Activated naive CD8-positive, alpha-beta T cell treated with anti-CD3 and anti-CD28 coated beads, Interleukin-2, amount 10 ng/mL, durations not matched to agents 7 days and 5 days (primary cell): ENCODE measurements at regions not wholly inside any gene's neighbourhood (a gene's known extent, or its start where the extent isn't known, plus 50 kb on each side); places are given as distances from the start of the nearest gene placed in this dataset.

ENCODE experiments used
- ATAC-seq: fragments of 150-1000 bp; cut with Tn5 transposase; one replicate; pipeline ENCODE4 v1.10.0; 2021; ENCODE audit warnings: low read depth, moderate library complexity
- POLR2A ChIA-PET: fragments of 350-600 bp; sonication (Branson Sonifier 250); formaldehyde crosslinking; loops from one replicate; lab custom pipeline; 2021; ENCODE audit warnings: antibody characterized with exemption; lab: Charles Lee
- DNase-seq: peaks from one replicate; pipeline ENCODE4 v3.0.0; 2021
- H3K27ac Mint-ChIP-seq: one replicate; pipeline ENCODE4 v1.8.0; 2022; ENCODE audit warnings: mild to moderate bottlenecking, mixed read lengths
- H3K27me3 Mint-ChIP-seq: one replicate; pipeline ENCODE4 v1.8.0; 2022; ENCODE audit warnings: mild to moderate bottlenecking, moderate library complexity, mixed read lengths
- H3K36me3 Mint-ChIP-seq: one replicate; pipeline ENCODE4 v1.8.0; 2021; ENCODE audit warnings: mild to moderate bottlenecking, mixed read lengths
- H3K4me1 Mint-ChIP-seq: one replicate; pipeline ENCODE4 v1.8.0; 2021; ENCODE audit warnings: mixed read lengths
- H3K4me3 Mint-ChIP-seq: one replicate; pipeline ENCODE4 v1.8.0; 2022; ENCODE audit warnings: mild to moderate bottlenecking, moderate library complexity, mixed read lengths
- H3K9me3 Mint-ChIP-seq: one replicate; pipeline ENCODE4 v1.8.0; 2021; ENCODE audit warnings: mixed read lengths

DNA sequence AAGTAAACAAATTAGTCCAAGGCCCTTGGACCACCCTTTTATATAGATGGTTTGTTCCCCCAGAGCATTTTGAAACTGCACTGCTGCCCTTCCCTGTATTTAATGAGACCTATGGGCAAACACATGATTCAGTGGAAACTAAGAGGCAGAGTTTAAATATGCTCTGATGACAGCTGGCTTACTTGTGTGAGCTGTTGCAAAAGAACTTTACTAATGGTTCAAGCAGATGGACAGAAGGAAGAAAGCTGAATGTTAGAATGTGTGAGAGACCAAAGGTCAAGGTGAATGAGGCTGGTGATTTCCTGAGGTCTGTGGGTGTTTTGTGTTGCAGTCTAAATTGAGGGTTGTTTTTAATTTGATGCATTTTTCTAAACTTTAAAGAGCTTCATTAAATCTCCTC is 123.0 kb upstream of the CEP162 start:
- POLR2A ChIA-PET = no interaction called here
- Mint-ChIP-seq H3K27ac (no peak overlapping the region), H3K27me3 (no peaks in the 10 kb centered on the region), H3K36me3 (no peaks in the 10 kb centered on the region), H3K9me3 (no peaks in the 10 kb centered on the region), H3K4me3 (no peak overlapping the region), H3K4me1 (no peaks in the 10 kb centered on the region)
- no peak for ATAC-seq
- DNase-seq = no peak

DNA sequence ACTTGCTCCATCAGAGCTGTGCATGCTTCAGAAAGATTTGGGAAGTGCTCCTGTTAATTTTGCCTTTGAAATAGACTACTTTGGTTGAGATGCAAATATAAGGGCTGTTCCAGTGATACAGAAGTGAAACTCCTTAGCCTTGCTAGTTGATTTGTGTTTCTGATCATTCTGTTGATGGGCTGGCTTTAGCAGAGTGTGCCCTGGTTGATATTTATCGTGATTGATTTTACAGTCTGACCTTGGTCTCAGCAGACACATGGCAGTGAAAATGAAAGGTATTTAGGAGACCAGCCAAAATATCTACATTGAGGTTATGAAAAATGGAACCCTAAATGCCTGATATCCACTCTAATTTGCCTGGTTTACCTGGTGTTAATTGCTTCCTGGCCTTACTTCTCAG is 122.1 kb upstream of the CEP162 start:
- no peaks in the 10 kb centered on the region for H3K36me3 Mint-ChIP-seq
- H3K27ac Mint-ChIP-seq = no peak overlapping the region
- DNase-seq = no peak
- no peaks in the 10 kb centered on the region for H3K27me3 Mint-ChIP-seq
- no peaks in the 10 kb centered on the region for H3K4me1 Mint-ChIP-seq
- no peak overlapping the region for H3K4me3 Mint-ChIP-seq
- ATAC-seq = no peak
- POLR2A ChIA-PET = no interaction called here
- no peaks in the 10 kb centered on the region for H3K9me3 Mint-ChIP-seq

DNA sequence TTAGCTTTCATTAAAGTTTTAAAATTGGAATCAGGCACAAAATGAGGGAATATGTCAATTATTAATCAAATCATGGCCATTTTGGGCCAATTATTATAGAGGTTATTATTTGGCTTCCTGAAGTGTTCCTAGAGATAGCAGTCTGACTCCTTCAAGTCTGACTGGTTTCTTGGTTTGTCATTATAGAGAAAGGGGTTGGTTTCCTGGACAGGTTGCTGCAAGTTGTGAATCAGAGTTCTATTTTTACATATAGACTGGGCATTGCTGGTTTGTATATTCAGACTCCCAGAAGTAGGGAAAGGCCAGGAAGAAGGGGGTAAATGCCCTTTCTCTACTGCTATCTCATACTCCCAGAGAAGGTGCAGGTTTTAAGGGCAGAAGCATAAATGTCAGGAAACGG is 121.4 kb upstream of the CEP162 start:
- DNase-seq = no peak
- H3K27ac Mint-ChIP-seq = no peak overlapping the region

DNA sequence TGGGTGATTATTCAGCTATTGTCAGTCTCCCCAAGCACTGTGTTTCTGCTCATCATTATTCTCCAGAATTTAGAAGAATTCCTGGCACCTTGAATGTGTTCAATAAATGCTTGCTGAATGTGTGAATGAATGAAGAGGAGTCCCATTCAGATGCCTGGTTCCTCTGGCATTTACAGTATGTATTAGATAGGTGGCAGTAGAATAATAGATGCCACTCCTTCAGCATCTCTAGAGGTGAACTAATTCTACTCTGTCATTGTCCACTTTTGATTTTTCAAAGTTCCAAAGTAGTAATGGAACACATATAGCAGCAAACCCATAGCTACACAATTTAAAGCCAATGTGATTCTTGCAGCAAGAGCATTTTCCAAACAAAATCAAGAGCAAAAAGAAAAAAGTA is 118.9 kb upstream of the CEP162 start:
- no peak for ATAC-seq
- Mint-ChIP-seq H3K36me3 (no peaks in the 10 kb centered on the region), H3K9me3 (no peaks in the 10 kb centered on the region), H3K4me3 (no peak overlapping the region), H3K4me1 (no peaks in the 10 kb centered on the region), H3K27ac (no peak overlapping the region), H3K27me3 (no peaks in the 10 kb centered on the region)
- POLR2A ChIA-PET = no interaction called here
- DNase-seq = no peak

More for the DNA sequence above, 121.4 kb upstream of the CEP162 start:
- Mint-ChIP-seq H3K4me3 (no peak overlapping the region), H3K9me3 (no peaks in the 10 kb centered on the region), H3K4me1 (no peaks in the 10 kb centered on the region), H3K27me3 (no peaks in the 10 kb centered on the region), H3K36me3 (no peaks in the 10 kb centered on the region)
- no peak for ATAC-seq
- POLR2A ChIA-PET = no interaction called here

DNA sequence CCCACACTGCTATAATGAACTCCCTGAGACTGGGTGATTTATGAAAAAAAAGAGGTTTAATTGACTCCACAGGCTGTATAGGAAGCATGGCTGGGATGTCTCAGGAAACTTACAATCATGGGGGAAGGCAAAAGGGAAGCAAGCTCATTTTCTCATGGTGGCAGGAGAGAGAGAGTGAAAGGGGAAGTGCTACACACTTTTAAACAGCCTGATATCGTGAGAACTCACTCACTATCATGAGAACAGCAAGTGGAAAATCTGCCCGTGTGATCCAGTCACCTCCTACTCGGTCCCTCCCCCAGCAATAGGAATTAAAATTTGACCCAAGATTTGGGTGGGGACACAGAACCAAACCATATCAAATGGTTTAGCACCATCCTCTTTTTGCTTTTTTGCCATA is 116.6 kb upstream of the CEP162 start:
- Mint-ChIP-seq H3K4me1 (no peaks in the 10 kb centered on the region), H3K9me3 (peaks cover 1% of the 10 kb centered on the region), H3K27me3 (no peaks in the 10 kb centered on the region), H3K27ac (no peak overlapping the region), H3K4me3 (no peak overlapping the region), H3K36me3 (no peaks in the 10 kb centered on the region)
- no peak for ATAC-seq
- no peak for DNase-seq
- POLR2A ChIA-PET = no interaction called here

DNA sequence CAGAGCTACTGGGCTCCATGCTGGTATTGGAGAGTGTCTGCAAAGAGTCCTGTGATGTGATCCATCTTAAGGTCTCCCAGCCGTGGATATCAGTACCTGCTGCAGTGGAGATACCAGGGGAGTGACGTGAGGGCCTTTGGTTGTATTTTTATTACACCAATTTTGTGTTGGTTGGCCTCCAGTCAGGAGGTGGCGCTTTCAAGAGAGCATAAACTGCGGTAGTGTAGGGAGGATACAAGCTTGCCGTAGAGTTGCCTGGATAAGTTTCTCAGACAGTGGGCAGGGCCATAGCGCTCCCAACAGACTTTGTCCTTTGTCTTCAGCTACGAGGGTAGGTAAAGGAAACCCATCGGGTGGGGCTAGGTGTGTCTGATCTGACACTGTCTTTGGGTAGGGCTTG is 113.0 kb upstream of the CEP162 start:
- POLR2A ChIA-PET = no interaction called here
- H3K9me3 Mint-ChIP-seq = peaks cover 3% of the 10 kb centered on the region
- no peak for ATAC-seq
- DNase-seq = no peak
- H3K4me3 Mint-ChIP-seq = no peak overlapping the region
- H3K4me1 Mint-ChIP-seq = no peaks in the 10 kb centered on the region
- H3K27me3 Mint-ChIP-seq = no peaks in the 10 kb centered on the region
- H3K27ac Mint-ChIP-seq = no peak overlapping the region
- H3K36me3 Mint-ChIP-seq = no peaks in the 10 kb centered on the region

DNA sequence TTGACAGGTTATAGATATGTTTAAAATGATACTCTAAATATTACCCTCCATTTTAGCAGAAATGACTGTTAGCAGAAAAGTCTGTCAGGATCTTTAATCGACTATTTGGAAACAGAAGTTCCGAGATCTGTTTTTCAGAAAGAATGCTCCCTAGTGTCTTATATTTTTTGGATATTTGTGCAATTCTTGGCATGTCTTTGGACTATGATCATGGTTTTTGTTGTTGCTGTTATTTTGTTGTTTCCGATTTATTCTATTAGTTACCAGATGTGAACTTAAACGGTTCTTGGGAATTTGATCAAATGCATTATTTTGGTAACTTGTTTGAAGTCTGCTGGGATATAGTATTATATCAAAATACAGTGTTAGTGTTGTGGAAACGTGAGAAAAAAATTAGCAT is 106.4 kb upstream of the CEP162 start:
- POLR2A ChIA-PET = no interaction called here
- no peaks in the 10 kb centered on the region for H3K4me1 Mint-ChIP-seq

DNA sequence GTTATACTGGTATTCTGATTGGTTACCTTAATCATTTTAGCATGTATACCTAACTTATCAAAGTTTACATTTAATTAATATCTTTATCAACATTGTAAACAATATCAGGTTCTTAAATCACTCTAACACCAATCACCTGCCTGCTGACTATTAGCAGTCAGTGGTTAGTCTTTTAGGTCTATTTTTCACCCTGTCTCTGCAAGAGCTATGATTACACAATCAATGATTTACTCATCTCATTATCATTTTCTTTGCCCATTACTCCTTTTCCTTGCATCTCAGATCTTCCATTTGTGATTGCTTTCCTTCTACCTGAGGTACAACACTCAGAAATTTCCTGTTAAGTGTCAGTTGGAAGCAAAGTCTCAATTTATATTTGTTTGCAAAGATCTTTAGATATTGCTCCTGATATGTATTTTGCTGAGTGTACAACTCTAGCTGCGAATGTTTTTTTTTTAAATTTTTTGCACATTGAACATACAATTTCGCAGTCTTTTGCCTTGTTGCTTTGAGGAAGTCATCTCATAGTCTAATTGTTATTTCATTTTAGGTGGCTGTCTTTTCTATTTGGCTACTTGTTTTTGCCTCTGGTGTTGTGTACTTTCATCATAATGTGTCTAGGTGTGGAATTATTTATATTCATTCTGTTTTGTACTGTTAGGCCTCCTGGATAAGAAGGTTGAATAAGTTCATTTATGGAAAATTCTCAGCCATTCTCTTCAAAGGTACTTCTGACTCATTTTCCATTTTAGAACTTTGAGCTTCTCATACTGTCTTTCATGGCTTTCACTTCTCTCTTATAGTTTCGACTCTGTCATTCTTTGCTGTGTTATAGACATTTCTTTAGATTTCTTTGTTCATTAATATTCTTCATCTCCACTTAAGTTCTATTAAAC is 104.9 kb upstream of the CEP162 start:
- POLR2A ChIA-PET = no interaction called here
- Mint-ChIP-seq H3K27ac (no peak overlapping the region), H3K4me1 (no peaks in the 10 kb centered on the region), H3K4me3 (no peak overlapping the region), H3K9me3 (peaks cover 1% of the 10 kb centered on the region), H3K36me3 (no peaks in the 10 kb centered on the region), H3K27me3 (peaks cover 3% of the 10 kb centered on the region)
- ATAC-seq (no peak), DNase-seq (no peak)

More for the DNA sequence above, 106.4 kb upstream of the CEP162 start:
- Mint-ChIP-seq H3K27me3 (peaks cover 3% of the 10 kb centered on the region), H3K4me3 (no peak overlapping the region), H3K36me3 (no peaks in the 10 kb centered on the region), H3K9me3 (peaks cover 1% of the 10 kb centered on the region), H3K27ac (no peak overlapping the region)
- DNase-seq = no peak
- ATAC-seq = no peak

DNA sequence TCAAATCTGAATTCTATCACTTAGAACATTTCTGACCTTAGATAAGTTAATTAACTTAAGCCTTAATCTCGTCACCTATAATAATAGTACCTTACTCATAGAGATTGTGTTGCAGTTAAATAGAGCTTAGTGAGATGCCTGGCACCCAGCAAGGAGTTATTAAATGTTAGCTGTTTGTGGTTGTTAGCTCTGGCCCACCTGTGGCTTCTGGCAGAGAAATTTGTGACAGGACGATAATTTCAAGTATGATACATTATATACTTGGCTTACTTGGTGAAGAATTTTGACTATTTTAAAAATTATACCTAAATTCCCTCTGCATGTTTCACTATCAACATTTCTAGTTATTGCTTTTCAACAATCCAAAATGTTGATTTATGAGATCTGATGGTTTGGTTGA is 102.9 kb upstream of the CEP162 start:
- ATAC-seq (no peak), DNase-seq (no peak)
- Mint-ChIP-seq H3K27me3 (peaks cover 3% of the 10 kb centered on the region), H3K9me3 (no peaks in the 10 kb centered on the region), H3K4me1 (no peaks in the 10 kb centered on the region), H3K36me3 (no peaks in the 10 kb centered on the region), H3K27ac (no peak overlapping the region), H3K4me3 (no peak overlapping the region)
- POLR2A ChIA-PET = no interaction called here

DNA sequence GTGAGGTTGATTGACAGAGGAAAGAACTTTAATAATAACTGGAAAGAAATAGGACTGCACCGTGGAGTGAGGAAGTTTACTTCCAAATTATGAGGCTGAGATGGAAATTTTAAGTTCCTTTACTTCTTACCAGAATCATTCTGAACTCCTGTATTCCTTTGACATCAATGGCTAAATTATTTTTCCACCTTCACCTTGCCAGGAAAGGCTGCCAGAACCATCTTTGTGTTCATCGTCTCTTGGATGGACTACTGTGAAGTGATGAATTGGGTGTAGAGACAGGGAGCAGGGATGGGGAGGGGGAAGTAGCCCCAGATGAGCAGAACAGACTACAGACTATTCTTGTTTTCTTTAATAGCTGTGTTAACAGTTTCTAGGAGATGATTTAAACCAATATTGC is 102.1 kb upstream of the CEP162 start:
- Mint-ChIP-seq H3K27me3 (peaks cover 3% of the 10 kb centered on the region), H3K27ac (no peak overlapping the region), H3K9me3 (no peaks in the 10 kb centered on the region), H3K4me1 (no peaks in the 10 kb centered on the region), H3K4me3 (no peak overlapping the region), H3K36me3 (no peaks in the 10 kb centered on the region)
- ATAC-seq = no peak
- no peak for DNase-seq
- POLR2A ChIA-PET = no interaction called here

DNA sequence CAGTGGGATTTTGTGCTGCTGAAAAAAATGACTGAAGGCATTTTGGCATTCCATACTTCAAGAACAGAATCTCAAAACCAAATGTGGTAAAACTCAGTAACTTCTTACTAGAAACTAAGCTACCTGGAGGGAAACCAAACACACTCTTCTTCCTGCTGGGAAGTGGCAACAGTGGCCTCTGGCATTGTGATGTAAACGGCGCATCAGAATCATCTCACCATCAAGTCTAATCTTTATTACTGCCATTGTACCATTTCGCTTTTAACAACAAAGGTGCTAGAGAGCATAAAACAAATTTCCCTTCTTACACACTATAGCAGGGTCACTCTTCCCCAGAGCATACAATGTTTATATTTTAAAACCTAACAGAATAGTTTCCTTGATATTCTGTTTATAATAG is 101.6 kb upstream of the CEP162 start:
- Mint-ChIP-seq H3K27ac (no peak overlapping the region), H3K27me3 (peaks cover 3% of the 10 kb centered on the region)

DNA sequence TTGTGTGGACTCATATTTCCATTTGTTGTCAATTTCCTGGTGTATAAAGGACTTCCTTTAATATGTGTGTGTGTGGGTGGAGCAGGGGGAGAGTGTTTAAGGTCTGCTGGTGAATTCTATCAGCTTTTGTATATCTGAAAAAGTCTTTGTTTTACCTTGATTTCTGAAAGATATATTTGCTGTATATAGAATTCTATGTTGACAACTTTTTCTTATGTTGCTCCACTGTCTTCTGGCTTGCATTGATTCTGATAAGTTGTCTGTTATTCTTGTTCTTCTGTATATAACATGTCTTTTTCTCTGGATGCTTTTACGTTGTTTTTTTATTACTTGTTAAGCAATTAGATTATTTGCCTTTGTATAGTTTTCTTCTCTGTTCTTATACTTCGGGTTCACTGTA is 90.0 kb upstream of the CEP162 start:
- POLR2A ChIA-PET = no interaction called here
- H3K4me1 Mint-ChIP-seq = no peaks in the 10 kb centered on the region

More for the DNA sequence above, 101.6 kb upstream of the CEP162 start:
- Mint-ChIP-seq H3K36me3 (no peaks in the 10 kb centered on the region), H3K4me1 (no peaks in the 10 kb centered on the region), H3K4me3 (no peak overlapping the region), H3K9me3 (no peaks in the 10 kb centered on the region)
- ATAC-seq (no peak), DNase-seq (no peak)
- POLR2A ChIA-PET = no interaction called here

DNA sequence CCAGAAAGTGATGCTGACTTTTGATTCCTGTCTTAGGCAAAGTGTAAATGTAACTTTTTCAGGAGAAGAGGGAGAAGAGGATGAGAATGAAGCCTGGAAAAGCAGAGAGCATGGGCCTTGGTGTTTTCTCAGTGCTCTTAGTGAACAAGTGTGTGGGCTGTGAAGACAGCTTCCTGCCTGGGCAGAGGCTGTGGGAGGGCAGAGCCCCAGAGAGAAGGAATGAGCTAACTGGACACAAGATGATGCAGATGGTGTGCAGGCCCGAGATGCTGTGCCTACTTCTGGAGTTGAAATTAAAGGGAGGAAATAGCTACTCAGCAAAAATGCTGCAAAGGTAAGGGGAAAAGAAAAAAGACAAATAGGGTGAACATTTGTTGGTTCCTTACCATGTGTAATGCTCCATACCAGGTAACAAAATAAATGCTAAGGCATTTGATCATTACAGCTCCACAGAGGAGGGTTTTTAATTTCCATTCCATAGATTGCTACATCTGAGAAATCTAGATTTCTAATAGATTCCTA is 87.0 kb upstream of the CEP162 start:
- DNase-seq (no peak), ATAC-seq (no peak)
- Mint-ChIP-seq H3K27me3 (no peaks in the 10 kb centered on the region), H3K36me3 (no peaks in the 10 kb centered on the region), H3K4me3 (no peak overlapping the region), H3K27ac (no peak overlapping the region), H3K4me1 (no peaks in the 10 kb centered on the region), H3K9me3 (peaks cover under 1% of the 10 kb centered on the region)
- POLR2A ChIA-PET = no interaction called here

More for the DNA sequence above, 90.0 kb upstream of the CEP162 start:
- Mint-ChIP-seq H3K9me3 (peaks cover 2% of the 10 kb centered on the region), H3K27ac (no peak overlapping the region), H3K36me3 (no peaks in the 10 kb centered on the region), H3K4me3 (no peak overlapping the region), H3K27me3 (no peaks in the 10 kb centered on the region)
- DNase-seq = no peak
- no peak for ATAC-seq

DNA sequence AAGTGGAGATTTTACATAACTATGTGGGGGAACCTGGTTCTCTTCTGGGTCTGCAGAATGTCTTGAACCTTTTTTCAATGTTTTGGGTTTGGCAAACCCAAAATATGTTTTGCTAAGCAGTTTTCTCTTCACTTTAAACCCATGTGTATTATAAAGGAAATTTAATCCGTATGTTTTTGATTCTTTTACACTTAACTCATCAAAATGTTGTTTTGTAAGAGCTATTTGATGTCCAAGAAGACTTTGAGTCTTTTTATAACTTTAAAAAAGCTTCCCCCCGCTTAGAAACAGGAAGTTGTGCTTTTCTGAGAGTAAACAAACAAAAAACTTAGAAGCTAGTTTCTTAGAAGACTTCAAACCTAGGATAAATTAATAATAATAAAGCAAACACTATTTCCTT is 81.9 kb upstream of the CEP162 start:
- POLR2A ChIA-PET = no interaction called here
- Mint-ChIP-seq H3K36me3 (no peaks in the 10 kb centered on the region), H3K4me3 (no peak overlapping the region), H3K4me1 (no peaks in the 10 kb centered on the region), H3K27ac (no peak overlapping the region), H3K9me3 (no peaks in the 10 kb centered on the region), H3K27me3 (no peaks in the 10 kb centered on the region)
- ATAC-seq (no peak), DNase-seq (no peak)
